Activated B cell treated with CpG ODN at 0.5 μM for 24 hours (primary cell): ENCODE measurements at regions not wholly inside any gene's neighbourhood (a gene's known extent, or its start where the extent isn't known, plus 50 kb on each side); places are given as distances from the start of the nearest gene placed in this dataset.

ENCODE experiments used
- ATAC-seq: fragments of 200-7000 bp; cut with Tn5 transposase; one replicate; pipeline ENCODE4 v1.10.0; 2021; ENCODE audit warnings: low read depth, mild to moderate bottlenecking, moderate library complexity
- CTCF ChIA-PET: fragments of 350-600 bp; sonication (Branson Sonifier 250); formaldehyde crosslinking; loops from one replicate; lab custom pipeline; 2021; ENCODE audit warnings: antibody characterized with exemption; lab: Charles Lee
- POLR2A ChIA-PET: fragments of 350-600 bp; sonication (Branson Sonifier 250); formaldehyde crosslinking; loops from one replicate; lab custom pipeline; 2021; ENCODE audit warnings: antibody characterized with exemption; lab: Charles Lee
- DNase-seq: peaks from one replicate; pipeline ENCODE4 v3.0.0; 2022
- H3K27ac Mint-ChIP-seq: one replicate; pipeline ENCODE4 v1.8.0; 2020; ENCODE audit warnings: mixed read lengths
- H3K27me3 Mint-ChIP-seq: one replicate; pipeline ENCODE4 v1.8.0; 2021; ENCODE audit warnings: mixed read lengths
- H3K36me3 Mint-ChIP-seq: one replicate; pipeline ENCODE4 v1.8.0; 2021; ENCODE audit warnings: low read depth, mixed read lengths
- H3K4me1 Mint-ChIP-seq: one replicate; pipeline ENCODE4 v1.8.0; 2021; ENCODE audit warnings: mixed read lengths
- H3K4me3 Mint-ChIP-seq: one replicate; pipeline ENCODE4 v1.8.0; 2020; ENCODE audit warnings: mild to moderate bottlenecking, mixed read lengths
- H3K9me3 Mint-ChIP-seq: one replicate; pipeline ENCODE4 v1.8.0; 2020; ENCODE audit warnings: mixed read lengths
- CTCF ChIP-seq: fragments of 200-600 bp; IDR thresholded peaks from one replicate; pipeline ENCODE4 v1.8.0; 2022; ENCODE audit warnings: antibody characterized with exemption, mild to moderate bottlenecking
- intact Hi-C: fragments of 100-400 bp; cut with micrococcal nuclease; formaldehyde crosslinking; loops from one replicate; pipeline ENCODE4 v1.15.1; 2024

GRCh38 chr2:183255411-183255810, 131.2 kb downstream of the NUP35 start:
- Mint-ChIP-seq H3K4me3 (no peak overlapping the region), H3K36me3 (no peaks in the 10 kb centered on the region), H3K27me3 (no peaks in the 10 kb centered on the region), H3K4me1 (no peaks in the 10 kb centered on the region), H3K27ac (no peak overlapping the region), H3K9me3 (no peaks in the 10 kb centered on the region)
- intact Hi-C loops: no loop called here
- ATAC-seq (no peak), DNase-seq (no peak)
- ChIA-PET POLR2A (no interaction called here), CTCF (interaction anchor here (1.2 kb wide), 1 partner anchor 10 kb away, joined by 3 read pairs; no protein-coding TSS in a partner anchor)
- TF ChIP-seq CTCF: no peak

GRCh38 chr2:183259921-183260320, 135.7 kb downstream of the NUP35 start:
- ChIA-PET CTCF (no interaction called here), POLR2A (no interaction called here)
- H3K27me3 Mint-ChIP-seq: no peaks in the 10 kb centered on the region
- no peak for DNase-seq
- H3K9me3 Mint-ChIP-seq: peaks cover 2% of the 10 kb centered on the region
- H3K27ac Mint-ChIP-seq: no peak overlapping the region
- intact Hi-C loops: no loop called here
- no peaks in the 10 kb centered on the region for H3K4me1 Mint-ChIP-seq
- H3K36me3 Mint-ChIP-seq: no peaks in the 10 kb centered on the region
- ATAC-seq: no peak
- no peak for TF ChIP-seq CTCF
- H3K4me3 Mint-ChIP-seq: no peak overlapping the region

DNA sequence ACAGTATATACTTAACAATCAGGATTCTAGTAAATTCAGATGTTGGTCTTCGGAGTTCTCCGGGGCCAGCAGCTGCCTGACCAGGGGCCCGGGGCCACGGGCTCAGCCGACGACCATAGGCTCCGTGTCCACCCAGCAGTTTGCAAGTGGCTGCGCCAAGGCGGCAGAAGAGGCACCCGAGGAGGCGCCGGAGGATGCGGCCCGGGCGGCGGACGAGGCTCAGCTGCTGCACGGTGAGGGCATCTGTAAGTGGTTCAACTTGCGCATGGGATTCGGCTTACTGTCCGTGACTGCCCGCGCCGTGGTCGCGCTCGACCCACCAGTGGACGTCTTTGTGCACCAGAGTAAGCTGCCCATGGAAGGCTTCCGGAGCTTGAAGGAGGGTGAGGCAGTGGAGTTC, 136.3 kb downstream of the NUP35 start:
- no peak for TF ChIP-seq CTCF
- Mint-ChIP-seq H3K9me3 (peaks cover 2% of the 10 kb centered on the region), H3K4me1 (no peaks in the 10 kb centered on the region), H3K27me3 (no peaks in the 10 kb centered on the region), H3K4me3 (no peak overlapping the region), H3K36me3 (no peaks in the 10 kb centered on the region), H3K27ac (no peak overlapping the region)
- intact Hi-C loops: no loop called here
- DNase-seq (no peak), ATAC-seq (no peak)
- POLR2A ChIA-PET: no interaction called here
- CTCF ChIA-PET: no interaction called here

DNA sequence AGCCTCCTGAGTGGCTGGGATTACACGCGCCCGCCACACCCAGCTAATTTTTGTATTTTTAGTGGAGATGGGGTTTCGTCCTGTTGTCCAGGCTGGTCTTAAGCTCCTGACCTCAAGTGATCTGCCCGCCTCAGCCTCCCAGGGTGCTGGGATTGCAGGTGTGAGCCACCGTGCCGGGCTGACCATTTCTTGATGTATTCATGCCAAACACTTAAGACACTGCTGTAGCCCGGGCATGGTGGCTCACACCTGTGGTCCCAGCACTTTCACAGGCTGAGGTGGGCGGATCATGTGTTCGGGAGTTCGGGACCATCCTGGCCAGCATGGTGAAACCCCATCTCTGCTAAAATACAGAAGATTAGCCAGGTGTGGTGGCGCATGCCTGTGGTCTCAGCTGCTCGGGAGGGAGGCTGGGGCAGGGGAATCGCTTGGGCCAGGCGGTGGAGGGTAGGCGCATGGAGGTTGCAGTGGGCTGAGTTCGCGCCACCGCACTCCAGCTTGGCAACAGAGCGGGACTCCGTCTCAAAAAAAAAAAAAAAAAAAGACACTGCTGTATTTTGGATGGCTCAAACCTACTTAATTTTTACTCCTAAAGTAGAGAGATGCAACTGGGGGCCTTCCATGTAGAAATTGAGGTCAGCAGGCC, 140.8 kb downstream of the NUP35 start:
- POLR2A ChIA-PET: no interaction called here
- no peak for TF ChIP-seq CTCF
- Mint-ChIP-seq H3K4me1 (peaks cover 13% of the 10 kb centered on the region), H3K9me3 (peaks cover 2% of the 10 kb centered on the region), H3K36me3 (no peaks in the 10 kb centered on the region), H3K27ac (no peak overlapping the region), H3K4me3 (no peak overlapping the region), H3K27me3 (no peaks in the 10 kb centered on the region)
- CTCF ChIA-PET: no interaction called here
- DNase-seq (no peak), ATAC-seq (no peak)
- intact Hi-C loops: no loop called here

DNA sequence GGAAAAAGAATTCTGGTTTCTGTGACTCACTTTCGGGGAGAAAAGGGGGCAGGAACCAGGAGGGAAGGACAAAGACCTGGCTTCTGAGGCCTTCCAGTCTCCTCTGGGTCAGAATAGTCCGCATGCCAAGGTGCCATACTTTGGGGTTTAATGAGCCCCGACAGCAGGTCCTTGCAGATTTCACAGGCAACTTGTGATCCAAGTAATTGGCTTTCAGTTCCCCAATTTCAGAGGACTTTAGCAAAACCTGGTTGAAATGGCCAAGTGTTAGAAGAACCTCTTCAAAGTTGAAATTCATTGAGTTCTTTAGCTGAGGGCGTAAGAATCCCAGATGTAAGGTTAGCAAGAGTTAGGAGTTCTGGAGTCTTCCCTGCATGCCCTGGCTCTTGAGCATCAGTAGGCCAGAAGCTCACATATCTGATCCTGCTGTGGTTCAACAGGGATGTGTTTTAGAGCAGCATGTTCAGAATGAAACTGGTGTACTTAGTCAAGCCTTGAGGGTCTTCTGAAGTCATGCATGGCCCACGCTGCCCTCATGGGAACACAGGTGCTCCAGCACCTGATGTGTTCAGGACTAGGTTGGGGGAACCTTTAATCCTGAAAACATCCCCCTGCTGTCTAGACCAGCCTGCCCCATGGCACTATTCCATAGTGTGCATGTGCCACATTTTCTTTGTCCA, 143.0 kb downstream of the NUP35 start:
- H3K27ac Mint-ChIP-seq: no peak overlapping the region
- CTCF ChIA-PET: no interaction called here
- H3K36me3 Mint-ChIP-seq: no peaks in the 10 kb centered on the region
- no peak for ATAC-seq
- DNase-seq: no peak
- H3K4me3 Mint-ChIP-seq: no peak overlapping the region
- no peak for TF ChIP-seq CTCF
- intact Hi-C loops: no loop called here
- no peaks in the 10 kb centered on the region for H3K9me3 Mint-ChIP-seq
- no peaks in the 10 kb centered on the region for H3K27me3 Mint-ChIP-seq
- POLR2A ChIA-PET: no interaction called here
- H3K4me1 Mint-ChIP-seq: peaks cover 13% of the 10 kb centered on the region
